ENCODE measurements at regions not wholly inside any gene's neighbourhood (a gene's known extent, or its start where the extent isn't known, plus 50 kb on each side); places are given as distances from the start of the nearest gene placed in this dataset.

GRCh38 chr15:93527374-93528050 is 438.5 kb upstream of the RGMA start:
- Histone ChIP-seq H3K27ac (no peak overlapping the region), H3K9me3 (no peaks in the 10 kb centered on the region), H3K4me1 (no peaks in the 10 kb centered on the region), H3K36me3 (no peaks in the 10 kb centered on the region), H3K4me3 (no peak overlapping the region), H3K27me3 (no peaks in the 10 kb centered on the region)
- TF ChIP-seq POLR2A (IDR thresholded peaks at IDR 0.05) (no peak), CTCF (IDR thresholded peaks at IDR 0.05) (no peak)
- DNase-seq: no peak

GRCh38 chr15:93524432-93524831 is 435.4 kb upstream of the RGMA start:
- no peaks in the 10 kb centered on the region for H3K4me1 ChIP-seq
- no peaks in the 10 kb centered on the region for H3K27me3 ChIP-seq
- H3K9me3 ChIP-seq: no peaks in the 10 kb centered on the region
- TF ChIP-seq POLR2A (IDR thresholded peaks at IDR 0.05) (no peak), CTCF (IDR thresholded peaks at IDR 0.05) (no peak)
- H3K36me3 ChIP-seq: no peaks in the 10 kb centered on the region
- no peak overlapping the region for H3K4me3 ChIP-seq
- DNase-seq: no peak
- H3K27ac ChIP-seq: no peak overlapping the region

GRCh38 chr15:93523481-93523880 is 434.5 kb upstream of the RGMA start:
- TF ChIP-seq POLR2A (IDR thresholded peaks at IDR 0.05): no peak
- no peak for TF ChIP-seq CTCF (IDR thresholded peaks at IDR 0.05)
- Histone ChIP-seq H3K36me3 (no peaks in the 10 kb centered on the region), H3K27ac (no peak overlapping the region)

GRCh38 chr15:93520206-93520605 is 431.2 kb upstream of the RGMA start:
- Histone ChIP-seq H3K4me1 (no peaks in the 10 kb centered on the region), H3K4me3 (no peak overlapping the region), H3K27ac (no peak overlapping the region), H3K27me3 (no peaks in the 10 kb centered on the region), H3K36me3 (no peaks in the 10 kb centered on the region), H3K9me3 (no peaks in the 10 kb centered on the region)
- DNase-seq: no peak
- TF ChIP-seq CTCF (IDR thresholded peaks at IDR 0.05) (no peak), POLR2A (IDR thresholded peaks at IDR 0.05) (no peak)

More at GRCh38 chr15:93523481-93523880, 434.5 kb upstream of the RGMA start:
- Histone ChIP-seq H3K9me3 (no peaks in the 10 kb centered on the region), H3K27me3 (no peaks in the 10 kb centered on the region), H3K4me3 (no peak overlapping the region), H3K4me1 (no peaks in the 10 kb centered on the region)
- DNase-seq: no peak

- H3K27me3 ChIP-seq: no peaks in the 10 kb centered on the region
- H3K36me3 ChIP-seq: no peaks in the 10 kb centered on the region
- no peaks in the 10 kb centered on the region for H3K9me3 ChIP-seq
- DNase-seq: no peak
- TF ChIP-seq POLR2A (IDR thresholded peaks at IDR 0.05) (no peak), CTCF (IDR thresholded peaks at IDR 0.05) (no peak)
- H3K4me1 ChIP-seq: no peaks in the 10 kb centered on the region
- no peak overlapping the region for H3K27ac ChIP-seq
- H3K4me3 ChIP-seq: no peak overlapping the region
Measured at GRCh38 chr15:93519599-93519998, 430.6 kb upstream of the RGMA start.

GRCh38 chr15:93517176-93517575 is 428.2 kb upstream of the RGMA start:
- Histone ChIP-seq H3K27ac (no peak overlapping the region), H3K4me3 (no peak overlapping the region), H3K36me3 (no peaks in the 10 kb centered on the region), H3K9me3 (no peaks in the 10 kb centered on the region), H3K4me1 (no peaks in the 10 kb centered on the region), H3K27me3 (no peaks in the 10 kb centered on the region)
- DNase-seq: no peak
- no peak for TF ChIP-seq POLR2A (IDR thresholded peaks at IDR 0.05)
- no peak for TF ChIP-seq CTCF (IDR thresholded peaks at IDR 0.05)
